ENCODE measurements at regions not wholly inside any gene's neighbourhood (a gene's known extent, or its start where the extent isn't known, plus 50 kb on each side); places are given as distances from the start of the nearest gene placed in this dataset.
"Not testable (repeated sequence)": the region's sequence is repeated elsewhere in the genome, so short reads cannot be mapped to it uniquely, and the experiment has no call there.

DNA sequence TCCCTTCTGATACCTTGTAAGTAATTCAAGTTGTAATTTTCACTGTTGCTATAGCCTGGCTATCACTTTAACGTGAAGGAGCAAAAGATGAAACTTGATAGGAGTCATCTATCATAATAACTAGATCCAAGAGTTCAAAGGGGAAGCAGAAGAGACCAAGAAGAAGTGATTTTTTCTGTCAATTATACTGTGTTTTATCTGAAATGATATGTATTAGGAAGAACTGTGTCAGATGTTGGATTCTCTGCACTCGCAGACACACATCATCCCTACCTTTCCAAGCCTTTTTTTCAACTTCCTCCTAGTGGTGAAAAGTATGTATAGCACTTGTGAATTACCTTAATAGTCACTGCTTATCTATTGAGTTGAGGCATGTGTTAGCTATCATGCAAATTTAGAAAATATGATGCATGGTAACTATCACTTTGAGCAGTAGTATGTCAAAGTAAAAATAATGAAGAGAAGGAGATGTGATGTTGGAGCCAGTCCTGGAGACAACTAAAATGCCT is 864.2 kb downstream of the PRIM2 start:
- H3K27me3 ChIP-seq; intact Hi-C loops (cut with DNase I); H3K4me1 ChIP-seq; DNase-seq; H3K36me3 ChIP-seq; H3K27ac ChIP-seq; H3K4me3 ChIP-seq; H3K9me3 ChIP-seq; ATAC-seq: not testable (repeated sequence)
- TF ChIP-seq, protein P1, sequence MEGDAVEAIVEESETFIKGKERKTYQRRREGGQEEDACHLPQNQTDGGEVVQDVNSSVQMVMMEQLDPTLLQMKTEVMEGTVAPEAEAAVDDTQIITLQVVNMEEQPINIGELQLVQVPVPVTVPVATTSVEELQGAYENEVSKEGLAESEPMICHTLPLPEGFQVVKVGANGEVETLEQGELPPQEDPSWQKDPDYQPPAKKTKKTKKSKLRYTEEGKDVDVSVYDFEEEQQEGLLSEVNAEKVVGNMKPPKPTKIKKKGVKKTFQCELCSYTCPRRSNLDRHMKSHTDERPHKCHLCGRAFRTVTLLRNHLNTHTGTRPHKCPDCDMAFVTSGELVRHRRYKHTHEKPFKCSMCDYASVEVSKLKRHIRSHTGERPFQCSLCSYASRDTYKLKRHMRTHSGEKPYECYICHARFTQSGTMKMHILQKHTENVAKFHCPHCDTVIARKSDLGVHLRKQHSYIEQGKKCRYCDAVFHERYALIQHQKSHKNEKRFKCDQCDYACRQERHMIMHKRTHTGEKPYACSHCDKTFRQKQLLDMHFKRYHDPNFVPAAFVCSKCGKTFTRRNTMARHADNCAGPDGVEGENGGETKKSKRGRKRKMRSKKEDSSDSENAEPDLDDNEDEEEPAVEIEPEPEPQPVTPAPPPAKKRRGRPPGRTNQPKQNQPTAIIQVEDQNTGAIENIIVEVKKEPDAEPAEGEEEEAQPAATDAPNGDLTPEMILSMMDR (IDR thresholded peaks at IDR 0.05), result peak in 2 of 12 donors; percentile 9 to 35
- 52 to 66% (median 60%) methylated on average over 2 of the region's 2 CpGs for WGBS, 4 donors

DNA sequence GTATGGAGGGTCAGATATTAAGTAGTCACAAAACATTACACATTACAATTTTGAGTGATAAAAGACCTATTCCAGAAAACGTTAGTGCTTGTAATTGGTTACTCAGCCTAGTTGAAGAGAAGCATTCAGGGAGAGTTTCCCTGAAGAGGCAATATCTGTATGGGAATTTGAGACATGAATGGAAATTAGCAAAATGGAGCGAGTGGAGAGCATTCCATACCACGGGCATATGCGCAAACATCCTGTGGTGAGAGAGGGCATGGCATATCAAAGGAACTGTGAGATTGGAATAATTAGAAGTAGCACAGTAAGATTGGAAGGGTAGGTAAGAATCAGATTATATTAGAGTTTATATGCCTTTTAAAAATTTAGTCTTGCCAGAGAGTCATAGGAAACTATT is 867.9 kb downstream of the PRIM2 start:
- H3K4me1 ChIP-seq; H3K9me3 ChIP-seq; H3K4me3 ChIP-seq; H3K27ac ChIP-seq; DNase-seq; H3K36me3 ChIP-seq; H3K27me3 ChIP-seq; ATAC-seq; intact Hi-C loops (cut with DNase I): not testable (repeated sequence)
- WGBS, 4 donors, result 73 to 89% (median 84%) methylated on average over 4 of the region's 4 CpGs

DNA sequence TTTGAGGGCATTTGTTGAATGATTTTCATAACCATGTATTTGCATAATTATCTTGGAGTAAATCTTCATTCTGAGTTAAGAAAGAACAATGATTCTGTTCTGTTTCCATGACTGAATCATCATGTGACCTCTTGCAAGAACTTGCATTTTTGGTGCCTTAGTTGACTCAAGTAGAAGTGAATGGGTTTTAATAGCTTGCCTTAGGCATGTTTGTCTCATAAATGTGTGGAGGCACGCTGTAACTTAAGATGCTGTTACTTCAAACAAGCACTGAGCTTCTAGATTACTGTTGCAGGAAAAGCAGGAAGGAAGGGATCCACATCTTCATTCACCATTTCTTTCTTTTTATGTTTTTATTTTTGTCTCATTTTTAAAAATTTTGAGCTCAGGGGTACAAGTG is 875.8 kb downstream of the PRIM2 start:
- ATAC-seq; H3K27me3 ChIP-seq; H3K9me3 ChIP-seq; H3K27ac ChIP-seq; intact Hi-C loops (cut with DNase I); H3K4me3 ChIP-seq; H3K4me1 ChIP-seq; DNase-seq; H3K36me3 ChIP-seq: not testable (repeated sequence)
- 38 to 48% (median 48%) methylated on average over 1 of the region's 1 CpG for WGBS, 4 donors

DNA sequence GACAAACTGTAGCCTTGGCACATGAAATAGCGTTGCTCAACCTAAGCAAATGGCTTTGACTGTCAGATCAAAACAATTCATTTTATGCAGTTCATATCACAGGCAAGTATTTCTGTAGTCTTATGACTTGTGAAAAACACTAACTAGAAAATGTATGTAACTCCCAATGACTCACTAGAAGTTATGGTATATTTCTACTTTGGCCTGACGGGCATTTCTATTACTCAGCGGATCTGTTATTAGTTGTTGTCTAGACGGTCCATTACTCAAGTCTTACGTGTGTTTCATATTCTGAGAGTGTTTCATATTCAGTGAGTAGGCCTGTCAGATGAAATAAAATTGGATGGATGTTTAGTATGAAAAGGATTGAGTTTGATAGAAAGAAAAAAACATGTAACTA is 880.9 kb downstream of the PRIM2 start:
- Histone ChIP-seq H3K27me3 (no peaks in the 10 kb centered on the region), H3K36me3 (no peaks in the 10 kb centered on the region), H3K4me1 (no peaks in the 10 kb centered on the region), H3K9me3 (peaks cover 0 to 4% (median 0%) of the 10 kb centered on the region in 12 donors), H3K4me3 (no peak overlapping the region), H3K27ac (no peak overlapping the region)
- WGBS, 4 donors, result 75 to 91% (median 84%) methylated on average over 5 of the region's 5 CpGs
- no peak for DNase-seq
- no peak for ATAC-seq
- intact Hi-C loops (cut with DNase I), result no loop called here
- no peak for TF ChIP-seq POLR2A (IDR thresholded peaks at IDR 0.05)
- TF ChIP-seq, protein P1 (IDR thresholded peaks at IDR 0.05), result no peak

DNA sequence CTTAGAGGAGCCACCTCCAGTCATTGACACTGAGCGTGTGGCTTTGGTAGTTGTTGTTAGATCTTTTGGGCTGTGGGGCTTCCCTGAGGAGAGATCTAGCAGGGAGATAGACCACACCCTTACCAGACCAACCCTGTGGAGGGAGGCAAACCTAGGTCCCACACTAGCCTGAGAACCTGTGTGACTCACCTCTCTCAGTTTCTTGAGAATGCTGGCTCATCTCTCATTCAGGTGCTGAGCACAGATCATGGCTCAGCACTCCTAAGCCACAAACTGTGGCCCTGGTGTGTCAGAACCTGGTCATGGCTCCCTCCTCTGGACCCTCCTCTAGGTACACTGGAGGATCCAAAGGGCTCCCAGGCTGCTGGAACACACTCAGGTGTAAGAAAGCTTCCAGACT is 919.7 kb downstream of the PRIM2 start:
- H3K27me3 ChIP-seq; intact Hi-C loops (cut with DNase I); H3K4me1 ChIP-seq; ATAC-seq; H3K27ac ChIP-seq; H3K4me3 ChIP-seq; H3K36me3 ChIP-seq; DNase-seq: not testable (repeated sequence)
- H3K9me3 ChIP-seq, result peaks cover 0 to 34% (median 2%) of the 10 kb centered on the region in 12 donors
- WGBS, 4 donors, result 75 to 100% (median 83%) methylated on average over 1 of the region's 1 CpG

DNA sequence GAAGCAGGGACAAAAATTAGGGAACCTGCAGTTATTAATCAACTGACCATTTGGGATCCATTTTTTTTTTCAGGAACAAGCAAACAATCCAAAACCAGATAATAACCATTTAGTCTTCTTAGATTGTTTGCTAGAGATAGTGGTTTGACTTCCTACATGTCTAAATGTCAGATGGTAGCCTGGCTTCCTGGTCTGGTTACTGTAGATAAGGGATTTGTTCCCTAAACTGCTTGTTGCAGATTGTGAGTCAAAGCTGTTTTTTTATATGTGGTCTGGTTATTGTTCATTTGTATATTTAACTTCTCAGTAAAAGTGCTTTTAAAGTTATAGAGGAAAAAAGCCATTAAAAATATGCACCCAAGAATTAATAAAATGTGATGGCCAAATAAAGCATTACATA is 921.0 kb downstream of the PRIM2 start:
- DNase-seq; H3K27ac ChIP-seq; ATAC-seq; H3K4me1 ChIP-seq; H3K27me3 ChIP-seq; H3K4me3 ChIP-seq; intact Hi-C loops (cut with DNase I); H3K36me3 ChIP-seq: not testable (repeated sequence)
- peaks cover 0 to 33% (median 2%) of the 10 kb centered on the region in 12 donors for H3K9me3 ChIP-seq

DNA sequence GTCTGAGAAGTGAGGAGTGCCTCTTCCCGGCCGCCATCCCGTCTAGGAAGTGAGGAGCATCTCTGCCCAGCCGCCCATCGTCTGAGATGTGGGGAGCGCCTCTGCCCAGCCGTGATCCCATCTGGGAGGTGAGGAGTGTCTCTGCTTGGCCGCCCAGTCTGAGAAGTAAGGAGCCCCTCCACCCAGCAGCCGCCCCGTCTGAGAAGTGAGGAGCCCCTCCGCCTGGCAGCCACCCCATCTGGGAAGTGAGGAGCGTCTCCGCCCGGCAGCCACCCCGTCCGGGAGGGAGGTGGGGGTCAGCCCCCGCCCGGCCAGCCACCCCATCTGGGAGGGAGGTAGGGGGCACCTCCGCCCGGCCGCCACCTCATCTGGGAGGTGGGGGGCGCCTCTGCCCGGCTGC is 940.2 kb downstream of the PRIM2 start:
- ATAC-seq; H3K36me3 ChIP-seq; H3K4me3 ChIP-seq; DNase-seq; H3K9me3 ChIP-seq; H3K27ac ChIP-seq; H3K4me1 ChIP-seq; H3K27me3 ChIP-seq; intact Hi-C loops (cut with DNase I): not testable (repeated sequence)
- WGBS, 4 donors, result 84 to 97% (median 89%) methylated on average over 13 to 23 of the region's 23 CpGs

All from heart left ventricle (tissue), 16 donors.